ENCODE measurements at regions not wholly inside any gene's neighbourhood (a gene's known extent, or its start where the extent isn't known, plus 50 kb on each side); places are given as distances from the start of the nearest gene placed in this dataset.
"Not testable (repeated sequence)": the region's sequence is repeated elsewhere in the genome, so short reads cannot be mapped to it uniquely, and the experiment has no call there.

- no peak for DNase-seq (ENCODE audit: low read depth in 2 of 2)
Measured at GRCh38 chr4:114442856-114443255, 155.8 kb upstream of the UGT8 start.

GRCh38 chr4:114444211-114444610, 154.4 kb upstream of the UGT8 start:
- no peak for DNase-seq (ENCODE audit: low read depth in 2 of 2)

- DNase-seq (ENCODE audit: low read depth in 2 of 2): not testable (repeated sequence)
Measured at GRCh38 chr4:114447963-114448516, 150.6 kb upstream of the UGT8 start.

- DNase-seq (ENCODE audit: low read depth in 2 of 2): no peak
Measured at GRCh38 chr4:114458728-114459127, 139.9 kb upstream of the UGT8 start.

- no peak for DNase-seq (ENCODE audit: low read depth in 2 of 2)
Measured at GRCh38 chr4:114464726-114465272, 133.8 kb upstream of the UGT8 start.

GRCh38 chr4:114465766-114466165, 132.8 kb upstream of the UGT8 start:
- no peak for DNase-seq (ENCODE audit: low read depth in 2 of 2)

- no peak for DNase-seq (ENCODE audit: low read depth in 2 of 2)
Measured at GRCh38 chr4:114466299-114466698, 132.3 kb upstream of the UGT8 start.

GRCh38 chr4:114472269-114473032, 126.2 kb upstream of the UGT8 start:
- DNase-seq (ENCODE audit: low read depth in 2 of 2): no peak

GRCh38 chr4:114474188-114474800, 124.3 kb upstream of the UGT8 start:
- DNase-seq (ENCODE audit: low read depth in 2 of 2): no peak

GRCh38 chr4:114476310-114476709, 122.3 kb upstream of the UGT8 start:
- DNase-seq (ENCODE audit: low read depth in 2 of 2): no peak

- DNase-seq (ENCODE audit: low read depth in 2 of 2): no peak
Measured at GRCh38 chr4:114479595-114479994, 119.0 kb upstream of the UGT8 start.

- no peak for DNase-seq (ENCODE audit: low read depth in 2 of 2)
Measured at GRCh38 chr4:114481856-114482255, 116.8 kb upstream of the UGT8 start.

GRCh38 chr4:114487101-114487500, 111.5 kb upstream of the UGT8 start:
- no peak for DNase-seq (ENCODE audit: low read depth in 2 of 2)

GRCh38 chr4:114488301-114488982, 110.2 kb upstream of the UGT8 start:
- no peak for DNase-seq (ENCODE audit: low read depth in 2 of 2)

- no peak for DNase-seq (ENCODE audit: low read depth in 2 of 2)
Measured at GRCh38 chr4:114494246-114494803, 104.3 kb upstream of the UGT8 start.

- no peak for DNase-seq (ENCODE audit: low read depth in 2 of 2)
Measured at GRCh38 chr4:114495471-114495928, 103.1 kb upstream of the UGT8 start.

- no peak for DNase-seq (ENCODE audit: low read depth in 2 of 2)
Measured at GRCh38 chr4:114497116-114497515, 101.5 kb upstream of the UGT8 start.

- no peak for DNase-seq (ENCODE audit: low read depth in 2 of 2)
Measured at GRCh38 chr4:114509340-114509739, 89.3 kb upstream of the UGT8 start.

GRCh38 chr4:114512595-114513295, 85.9 kb upstream of the UGT8 start:
- DNase-seq (ENCODE audit: low read depth in 2 of 2): no peak

- no peak for DNase-seq (ENCODE audit: low read depth in 2 of 2)
Measured at GRCh38 chr4:114519368-114519767, 79.2 kb upstream of the UGT8 start.

GRCh38 chr4:114527170-114527569, 71.4 kb upstream of the UGT8 start:
- no peak for DNase-seq (ENCODE audit: low read depth in 2 of 2)

Measured in activated CD4-positive, alpha-beta T cell treated with anti-CD3 and anti-CD28 coated beads for 24 hours (primary cell).